ENCODE measurements at regions not wholly inside any gene's neighbourhood (a gene's known extent, or its start where the extent isn't known, plus 50 kb on each side); places are given as distances from the start of the nearest gene placed in this dataset.

GRCh38 chr5:124060413-124061067 is 548.6 kb downstream of the CSNK1G3 start:
- TF ChIP-seq, protein P1, sequence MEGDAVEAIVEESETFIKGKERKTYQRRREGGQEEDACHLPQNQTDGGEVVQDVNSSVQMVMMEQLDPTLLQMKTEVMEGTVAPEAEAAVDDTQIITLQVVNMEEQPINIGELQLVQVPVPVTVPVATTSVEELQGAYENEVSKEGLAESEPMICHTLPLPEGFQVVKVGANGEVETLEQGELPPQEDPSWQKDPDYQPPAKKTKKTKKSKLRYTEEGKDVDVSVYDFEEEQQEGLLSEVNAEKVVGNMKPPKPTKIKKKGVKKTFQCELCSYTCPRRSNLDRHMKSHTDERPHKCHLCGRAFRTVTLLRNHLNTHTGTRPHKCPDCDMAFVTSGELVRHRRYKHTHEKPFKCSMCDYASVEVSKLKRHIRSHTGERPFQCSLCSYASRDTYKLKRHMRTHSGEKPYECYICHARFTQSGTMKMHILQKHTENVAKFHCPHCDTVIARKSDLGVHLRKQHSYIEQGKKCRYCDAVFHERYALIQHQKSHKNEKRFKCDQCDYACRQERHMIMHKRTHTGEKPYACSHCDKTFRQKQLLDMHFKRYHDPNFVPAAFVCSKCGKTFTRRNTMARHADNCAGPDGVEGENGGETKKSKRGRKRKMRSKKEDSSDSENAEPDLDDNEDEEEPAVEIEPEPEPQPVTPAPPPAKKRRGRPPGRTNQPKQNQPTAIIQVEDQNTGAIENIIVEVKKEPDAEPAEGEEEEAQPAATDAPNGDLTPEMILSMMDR (IDR thresholded peaks at IDR 0.05): no peak
- TF ChIP-seq POLR2AphosphoS5 (IDR thresholded peaks at IDR 0.05): no peak
- TF ChIP-seq POLR2A (IDR thresholded peaks at IDR 0.05): no peak
- no peak for TF ChIP-seq EP300 (IDR thresholded peaks at IDR 0.05)

Measured in stomach (tissue), 4 donors.